GM23338 (cell line): ENCODE measurements at regions not wholly inside any gene's neighbourhood (a gene's known extent, or its start where the extent isn't known, plus 50 kb on each side); places are given as distances from the start of the nearest gene placed in this dataset.

Source experiments
- CREB1 ChIP-seq: fragments of 250-450 bp; sonication (Bioruptor Pico); IDR thresholded peaks from 2 replicates; pipeline ENCODE4 v1.5.0; 2020; ENCODE audit warnings: low read depth, mild to moderate bottlenecking, moderate library complexity
- CTCF ChIP-seq, 2 experiments: fragments of 200-600 bp in 1 of 2; sonication (generic) in 1 of 2; conservative IDR thresholded peaks; 2 replicates each; pipeline versions ENCODE4 v1.5.1 to v1.6.1; 2016 to 2017; ENCODE audit warnings: antibody characterized with exemption in 2 of 2, low read depth in 2 of 2, mild to moderate bottlenecking in 2 of 2, moderate library complexity in 1 of 2
- ETS1 ChIP-seq: IDR thresholded peaks from 2 replicates; pipeline ENCODE4 v1.6.1; 2016; ENCODE audit warnings: antibody characterized with exemption
- EZH2 ChIP-seq: fragments of 200-600 bp; sonication (generic); IDR thresholded peaks from one replicate; pipeline ENCODE4 v1.8.0; 2017; ENCODE audit warnings: antibody characterized with exemption, mild to moderate bottlenecking, low read depth; ENCODE audit not compliant: unreplicated experiment
- EZH2phosphoT487 ChIP-seq: fragments of 200-600 bp; sonication (generic); IDR thresholded peaks from one replicate; pipeline ENCODE4 v1.8.1; 2018; ENCODE audit warnings: antibody characterized with exemption; ENCODE audit not compliant: unreplicated experiment
- NANOG ChIP-seq: IDR thresholded peaks from 2 replicates; pipeline ENCODE4 v1.6.1; 2016; ENCODE audit warnings: antibody characterized with exemption, borderline replicate concordance
- REST ChIP-seq: IDR thresholded peaks from one replicate; pipeline ENCODE4 v1.6.1; 2018; ENCODE audit warnings: antibody characterized with exemption; ENCODE audit not compliant: unreplicated experiment
- ZNF331 ChIP-seq: fragments of 250-450 bp; sonication (Bioruptor Pico); IDR thresholded peaks from 2 replicates; pipeline ENCODE4 v1.5.0; 2020; ENCODE audit warnings: low read depth, mild to moderate bottlenecking, moderate library complexity

- TF ChIP-seq CTCF (conservative IDR thresholded peaks at IDR 0.05; ENCODE audit: low read depth in 2 of 2), result no peak
- no peak for TF ChIP-seq EZH2phosphoT487
- no peak for TF ChIP-seq EZH2
- TF ChIP-seq CREB1, result no peak
- no peak for TF ChIP-seq REST
- no peak for TF ChIP-seq ETS1
- TF ChIP-seq ZNF331 (CRISPR knock-in tag), result no peak
- no peak for TF ChIP-seq NANOG
Measured at GRCh38 chr15:46389739-46390138, 754.9 kb downstream of the SQOR start.
